ENCODE measurements at regions not wholly inside any gene's neighbourhood (a gene's known extent, or its start where the extent isn't known, plus 50 kb on each side); places are given as distances from the start of the nearest gene placed in this dataset.

- no peak for DNase-seq
Measured at GRCh38 chr11:25902476-25902875, 429.5 kb upstream of the ANO3 start.

- DNase-seq = no peak
Measured at GRCh38 chr11:25908726-25909125, 423.2 kb upstream of the ANO3 start.

GRCh38 chr11:25910086-25910485, 421.8 kb upstream of the ANO3 start:
- no peak for DNase-seq

- DNase-seq = no peak
Measured at GRCh38 chr11:25920356-25920755, 411.6 kb upstream of the ANO3 start.

- DNase-seq = no peak
Measured at GRCh38 chr11:25924586-25924985, 407.3 kb upstream of the ANO3 start.

- DNase-seq = no peak
Measured at GRCh38 chr11:25925359-25925758, 406.6 kb upstream of the ANO3 start.

GRCh38 chr11:25927411-25927953, 404.4 kb upstream of the ANO3 start:
- no peak for DNase-seq

- no peak for DNase-seq
Measured at GRCh38 chr11:25928076-25928475, 403.9 kb upstream of the ANO3 start.

GRCh38 chr11:25938952-25939351, 393.0 kb upstream of the ANO3 start:
- no peak for DNase-seq

- no peak for DNase-seq
Measured at GRCh38 chr11:25939691-25940090, 392.2 kb upstream of the ANO3 start.

- no peak for DNase-seq
Measured at GRCh38 chr11:25941353-25941752, 390.6 kb upstream of the ANO3 start.

GRCh38 chr11:25943031-25943430, 388.9 kb upstream of the ANO3 start:
- no peak for DNase-seq

GRCh38 chr11:25943777-25944661, 387.9 kb upstream of the ANO3 start:
- no peak for DNase-seq

GRCh38 chr11:25949918-25950317, 382.0 kb upstream of the ANO3 start:
- no peak for DNase-seq

GRCh38 chr11:25953006-25953405, 378.9 kb upstream of the ANO3 start:
- DNase-seq = no peak

GRCh38 chr11:25958045-25958444, 373.9 kb upstream of the ANO3 start:
- DNase-seq = no peak

- no peak for DNase-seq
Measured at GRCh38 chr11:25961539-25961938, 370.4 kb upstream of the ANO3 start.

- no peak for DNase-seq
Measured at GRCh38 chr11:25970726-25971508, 361.0 kb upstream of the ANO3 start.

- no peak for DNase-seq
Measured at GRCh38 chr11:25980091-25980490, 351.8 kb upstream of the ANO3 start.

GRCh38 chr11:25981998-25982397, 349.9 kb upstream of the ANO3 start:
- DNase-seq = no peak

- DNase-seq = no peak
Measured at GRCh38 chr11:25983280-25983679, 348.6 kb upstream of the ANO3 start.

GRCh38 chr11:25988178-25988577, 343.8 kb upstream of the ANO3 start:
- no peak for DNase-seq

GRCh38 chr11:25990406-25990805, 341.5 kb upstream of the ANO3 start:
- no peak for DNase-seq

GRCh38 chr11:25991476-25991875, 340.5 kb upstream of the ANO3 start:
- DNase-seq = no peak
